IMR-90 (cell line): ENCODE measurements at regions not wholly inside any gene's neighbourhood (a gene's known extent, or its start where the extent isn't known, plus 50 kb on each side); places are given as distances from the start of the nearest gene placed in this dataset.

Source experiments
- ATAC-seq: fragments of 200-7000 bp; cut with Tn5 transposase; 2 replicates; pipeline ENCODE4 v1.9.1; 2020; ENCODE audit warnings: low read depth, mild to moderate bottlenecking, moderate library complexity
- BruUV-seq: library from RNA; stranded (reverse); fragments of 400-500 nt; replicated peaks from 2 replicates; lab custom pipeline; 2021; lab: Mats Ljungman, UMichigan
- CTCF ChIA-PET: fragments of 300-600 bp; formaldehyde crosslinking; extraction: SDS; loops from one replicate; lab custom pipeline; 2021; ENCODE audit warnings: antibody characterized with exemption; lab: Yijun Ruan, JAX
- POLR2A ChIA-PET: fragments of 300-600 bp; sonication (Branson Sonifier 250); formaldehyde crosslinking; loops from one replicate; lab custom pipeline; 2022; ENCODE audit warnings: antibody characterized with exemption; ENCODE audit not compliant: unreplicated experiment; lab: Charles Lee
- DNase-seq: peaks from one replicate; pipeline ENCODE4 v3.0.0; 2013
- H2AFZ ChIP-seq: replicated peaks from 2 replicates; pipeline ENCODE3; 2013; ENCODE audit warnings: low read length, mild to moderate bottlenecking; ENCODE audit not compliant: poor library complexity
- H2AK5ac ChIP-seq: 2 replicates; pipeline ENCODE4 v1.6.1; 2013; ENCODE audit warnings: low read depth, low read length, inconsistent platforms
- H2AK9ac ChIP-seq: replicated peaks from 2 replicates; pipeline ENCODE3; 2013; ENCODE audit warnings: mild to moderate bottlenecking, low read depth, low read length, moderate library complexity; ENCODE audit not compliant: poor library complexity
- H2BK120ac ChIP-seq: 2 replicates; pipeline ENCODE4 v1.6.1; 2013; ENCODE audit warnings: low read depth, low read length, inconsistent platforms
- H2BK15ac ChIP-seq: 3 replicates; pipeline ENCODE4 v1.6.1; 2013; ENCODE audit warnings: low read depth, low read length, inconsistent platforms
- H2BK20ac ChIP-seq: 2 replicates; pipeline ENCODE4 v1.6.1; 2013; ENCODE audit warnings: low read depth, mild to moderate bottlenecking, inconsistent platforms, low read length, moderate library complexity
- H2BK5ac ChIP-seq: 2 replicates; pipeline ENCODE4 v1.6.1; 2013; ENCODE audit warnings: mild to moderate bottlenecking, low read depth, low read length, inconsistent platforms; ENCODE audit not compliant: poor library complexity, severe bottlenecking
- H3K14ac ChIP-seq: replicated peaks from 2 replicates; pipeline ENCODE4 v1.6.1; 2013; ENCODE audit warnings: low read depth, low read length, inconsistent platforms
- H3K18ac ChIP-seq: 2 replicates; pipeline ENCODE4 v1.6.1; 2013; ENCODE audit warnings: low read depth, low read length, control low read depth
- H3K23ac ChIP-seq: 2 replicates; pipeline ENCODE4 v1.6.1; 2013; ENCODE audit warnings: low read depth, low read length, inconsistent platforms
- H3K27ac ChIP-seq: 2 replicates; pipeline ENCODE4 v1.5.1; 2013; ENCODE audit warnings: mild to moderate bottlenecking, control low read depth, low read length; ENCODE audit not compliant: insufficient read depth
- H3K27me3 ChIP-seq: 2 replicates; pipeline ENCODE4 v1.6.1; 2013; ENCODE audit warnings: low read length; ENCODE audit not compliant: control insufficient read depth, insufficient read depth
- H3K36me3 ChIP-seq: 2 replicates; pipeline ENCODE4 v1.6.1; 2013; ENCODE audit warnings: low read length, mixed read lengths; ENCODE audit not compliant: control insufficient read depth, insufficient read depth
- H3K4ac ChIP-seq: 2 replicates; pipeline ENCODE4 v1.6.1; 2013; ENCODE audit warnings: low read depth, low read length, inconsistent platforms
- H3K4me1 ChIP-seq: 2 replicates; pipeline ENCODE4 v1.6.1; 2013; ENCODE audit warnings: low read length, mixed read lengths; ENCODE audit not compliant: control insufficient read depth, insufficient read depth
- H3K4me2 ChIP-seq: 2 replicates; pipeline ENCODE4 v1.6.1; 2013; ENCODE audit warnings: low read depth, mild to moderate bottlenecking, control low read depth, low read length, moderate library complexity
- H3K4me3 ChIP-seq: 2 replicates; pipeline ENCODE4 v1.5.1; 2013; ENCODE audit warnings: low read depth, mild to moderate bottlenecking, control low read depth, low read length, moderate library complexity; ENCODE audit not compliant: insufficient read depth
- H3K56ac ChIP-seq: 2 replicates; pipeline ENCODE4 v1.6.1; 2013; ENCODE audit warnings: low read length, inconsistent platforms; ENCODE audit not compliant: insufficient read depth; ENCODE audit errors: extremely low read depth
- H3K79me1 ChIP-seq, 2 experiments: 2 replicates each; pipeline ENCODE4 v1.6.1; 2013; ENCODE audit warnings: low read length in 2 of 2, inconsistent platforms in 1 of 2, low read depth in 1 of 2
- H3K9ac ChIP-seq: 2 replicates; pipeline ENCODE4 v1.6.1; 2013; ENCODE audit warnings: low read depth, low read length, control low read depth
- H3K9me1 ChIP-seq: 2 replicates; pipeline ENCODE4 v1.6.1; 2013; ENCODE audit warnings: low read length, inconsistent platforms; ENCODE audit not compliant: insufficient read depth
- H3K9me3 ChIP-seq: 2 replicates; pipeline ENCODE4 v1.6.1; 2013; ENCODE audit warnings: low read length; ENCODE audit not compliant: control insufficient read depth, insufficient read depth
- H4K20me1 ChIP-seq: 2 replicates; pipeline ENCODE4 v1.6.1; 2013; ENCODE audit warnings: low read length, inconsistent platforms; ENCODE audit not compliant: insufficient read depth
- H4K5ac ChIP-seq: 2 replicates; pipeline ENCODE4 v1.6.1; 2013; ENCODE audit warnings: mild to moderate bottlenecking, low read depth, low read length, control low read depth
- H4K8ac ChIP-seq, 2 experiments: 2 replicates each; pipeline ENCODE4 v1.6.1; 2013; ENCODE audit warnings: low read depth in 2 of 2, low read length in 2 of 2, control low read depth in 1 of 2, inconsistent platforms in 1 of 2
- H4K91ac ChIP-seq: 2 replicates; pipeline ENCODE4 v1.6.1; 2013; ENCODE audit warnings: low read depth, low read length, inconsistent platforms; ENCODE audit not compliant: insufficient read depth
- BHLHE40 ChIP-seq: fragments of 150-350 bp; IDR thresholded peaks from 2 replicates; pipeline ENCODE4 v1.6.1; 2016; ENCODE audit warnings: mild to moderate bottlenecking, low read depth, low read length
- CHD1 ChIP-seq: IDR thresholded peaks from 2 replicates; pipeline ENCODE4 v1.6.1; 2012; ENCODE audit warnings: low read depth, low read length, improper control_type of control experiment
- MAFK ChIP-seq: IDR thresholded peaks from 2 replicates; pipeline ENCODE4 v1.6.1; 2012; ENCODE audit warnings: low read depth, low read length, improper control_type of control experiment
- MXI1 ChIP-seq: IDR thresholded peaks from 2 replicates; pipeline ENCODE4 v1.6.1; 2012; ENCODE audit warnings: low read depth, mild to moderate bottlenecking, low read length, moderate library complexity, borderline replicate concordance
- RAD21 ChIP-seq: IDR thresholded peaks from 2 replicates; pipeline ENCODE4 v1.6.1; 2012; ENCODE audit warnings: low read length, improper control_type of control experiment
- SMC3 ChIP-seq: fragments of 150-350 bp; IDR thresholded peaks from 2 replicates; pipeline ENCODE4 v1.6.1; 2016; ENCODE audit warnings: low read depth, mild to moderate bottlenecking, antibody characterized with exemption, low read length, moderate library complexity
- whole genome bisulfite sequencing, 2 experiments: methylation state at CpG; one replicate each; pipeline versions ENCODE4 v1.1.5 to v1.1.7; 2013; ENCODE audit warnings: missing lambda C conversion rate in 2 of 2; ENCODE audit not compliant: insufficient read length in 1 of 2; ENCODE audit errors: extremely low coverage in 2 of 2; 5-methylcytosine and 5-hydroxymethylcytosine counted together
- dilution Hi-C: fragments of 300-500 bp; cut with HindIII; formaldehyde crosslinking; loops from one replicate; pipeline ENCODE4 v1.14.3; 2018; ENCODE audit warnings: low sequenced_read_pairs; ENCODE audit not compliant: unreplicated experiment
- in situ Hi-C: fragments of 300-500 bp; cut with MboI; formaldehyde crosslinking; loops from 3 replicates; pipeline ENCODE4 v1.14.3; 2019; ENCODE audit warnings: low sequenced_read_pairs, inconsistent platforms, mixed read lengths
- intact Hi-C: fragments of 100-400 bp; cut with micrococcal nuclease; formaldehyde crosslinking; loops from 2 replicates; pipeline ENCODE4 v1.10.0; 2022
- TF ChIP-seq, protein P1 (sequence below): fragments of 150-350 bp; IDR thresholded peaks from 2 replicates; pipeline ENCODE4 v1.6.1; 2016; ENCODE audit warnings: low read depth, mild to moderate bottlenecking, low read length, moderate library complexity, borderline replicate concordance

DNA sequence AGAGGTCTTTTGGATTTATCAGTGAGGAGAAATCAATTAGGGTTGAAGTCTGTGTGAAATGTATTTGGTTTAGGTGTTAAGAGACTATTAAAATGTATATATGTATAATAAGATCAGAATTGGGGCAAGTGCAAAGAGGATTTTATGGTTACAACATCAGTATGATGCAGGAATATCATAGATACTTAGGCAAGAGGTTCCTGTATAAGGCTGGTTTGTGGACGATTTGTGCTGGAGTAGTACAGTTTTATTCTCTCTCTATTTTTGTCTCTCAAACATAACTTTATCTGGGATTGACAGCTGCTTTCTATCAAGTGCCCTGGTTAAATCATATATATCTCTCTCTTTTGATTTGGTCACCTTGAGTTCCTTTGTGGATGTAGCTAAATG, 142.5 kb downstream of the CTH start:
- dilution Hi-C loops (no loop called here), in situ Hi-C loops (no loop called here), intact Hi-C loops (no loop called here)
- no peak overlapping the region for H3K27ac ChIP-seq
- no peak overlapping the region for H4K8ac ChIP-seq
- no peak overlapping the region for H3K4ac ChIP-seq
- H3K9me3 ChIP-seq: no peaks in the 10 kb centered on the region
- H2AK9ac ChIP-seq: no peak overlapping the region
- no peak overlapping the region for H3K23ac ChIP-seq
- no peak overlapping the region for H2AK5ac ChIP-seq
- H3K79me1 ChIP-seq: no peaks in the 10 kb centered on the region
- no peaks in the 10 kb centered on the region for H4K20me1 ChIP-seq
- no peak overlapping the region for H3K4me2 ChIP-seq
- TF ChIP-seq, protein P1, sequence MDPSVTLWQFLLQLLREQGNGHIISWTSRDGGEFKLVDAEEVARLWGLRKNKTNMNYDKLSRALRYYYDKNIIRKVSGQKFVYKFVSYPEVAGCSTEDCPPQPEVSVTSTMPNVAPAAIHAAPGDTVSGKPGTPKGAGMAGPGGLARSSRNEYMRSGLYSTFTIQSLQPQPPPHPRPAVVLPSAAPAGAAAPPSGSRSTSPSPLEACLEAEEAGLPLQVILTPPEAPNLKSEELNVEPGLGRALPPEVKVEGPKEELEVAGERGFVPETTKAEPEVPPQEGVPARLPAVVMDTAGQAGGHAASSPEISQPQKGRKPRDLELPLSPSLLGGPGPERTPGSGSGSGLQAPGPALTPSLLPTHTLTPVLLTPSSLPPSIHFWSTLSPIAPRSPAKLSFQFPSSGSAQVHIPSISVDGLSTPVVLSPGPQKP: no peak
- TF ChIP-seq RAD21: no peak
- no peak for TF ChIP-seq MAFK
- no peak for TF ChIP-seq CHD1
- TF ChIP-seq SMC3: no peak
- TF ChIP-seq MXI1: no peak
- TF ChIP-seq BHLHE40: no peak
- H3K14ac ChIP-seq: no peak overlapping the region
- no peak for ATAC-seq
- no peak for DNase-seq
- H3K36me3 ChIP-seq: no peaks in the 10 kb centered on the region
- H3K27me3 ChIP-seq: no peaks in the 10 kb centered on the region
- no peaks in the 10 kb centered on the region for H3K9me1 ChIP-seq
- no peak overlapping the region for H2BK15ac ChIP-seq
- no peak overlapping the region for H3K9ac ChIP-seq
- H2AFZ ChIP-seq: no peak overlapping the region
- H3K4me1 ChIP-seq: no peaks in the 10 kb centered on the region
- H2BK120ac ChIP-seq: no peak overlapping the region
- H2BK5ac ChIP-seq: no peak overlapping the region
- H3K4me3 ChIP-seq: no peak overlapping the region
- no peak overlapping the region for H3K18ac ChIP-seq
- BruUV-seq: no TSS peak
- ChIA-PET POLR2A (no interaction called here), CTCF (no interaction called here)
- H4K91ac ChIP-seq: no peak overlapping the region
- H2BK20ac ChIP-seq: no peak overlapping the region
- WGBS, 2 experiments: no CpG with 5 or more reads among the region's 1 CpG
- no peak overlapping the region for H3K56ac ChIP-seq
- H4K5ac ChIP-seq: no peak overlapping the region
